ENCODE measurements at regions not wholly inside any gene's neighbourhood (a gene's known extent, or its start where the extent isn't known, plus 50 kb on each side); places are given as distances from the start of the nearest gene placed in this dataset.
A peak's percentile ranks its signal among the peaks of the same experiment; 100 is the strongest.

DNA sequence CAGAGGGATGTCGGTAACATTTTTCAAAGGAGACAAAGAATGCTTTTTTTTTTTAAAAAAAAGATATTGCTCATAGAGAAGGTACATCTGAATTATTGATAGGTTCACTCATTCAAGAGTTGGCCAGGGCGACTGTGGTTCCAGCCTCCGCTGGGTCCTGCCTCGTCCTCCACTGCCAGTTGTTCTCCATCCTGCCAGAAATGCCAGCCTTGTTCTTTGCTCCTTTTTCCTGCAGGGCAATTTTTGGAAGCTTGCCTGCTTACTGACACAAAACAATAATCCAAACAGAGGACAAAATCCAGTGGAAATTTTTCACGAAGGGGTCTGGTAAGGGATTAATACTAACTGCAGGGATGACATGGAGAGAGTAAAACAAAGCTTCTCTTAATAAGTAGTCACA is 1113.0 kb downstream of the CBLN2 start:
- TF ChIP-seq, protein P1, sequence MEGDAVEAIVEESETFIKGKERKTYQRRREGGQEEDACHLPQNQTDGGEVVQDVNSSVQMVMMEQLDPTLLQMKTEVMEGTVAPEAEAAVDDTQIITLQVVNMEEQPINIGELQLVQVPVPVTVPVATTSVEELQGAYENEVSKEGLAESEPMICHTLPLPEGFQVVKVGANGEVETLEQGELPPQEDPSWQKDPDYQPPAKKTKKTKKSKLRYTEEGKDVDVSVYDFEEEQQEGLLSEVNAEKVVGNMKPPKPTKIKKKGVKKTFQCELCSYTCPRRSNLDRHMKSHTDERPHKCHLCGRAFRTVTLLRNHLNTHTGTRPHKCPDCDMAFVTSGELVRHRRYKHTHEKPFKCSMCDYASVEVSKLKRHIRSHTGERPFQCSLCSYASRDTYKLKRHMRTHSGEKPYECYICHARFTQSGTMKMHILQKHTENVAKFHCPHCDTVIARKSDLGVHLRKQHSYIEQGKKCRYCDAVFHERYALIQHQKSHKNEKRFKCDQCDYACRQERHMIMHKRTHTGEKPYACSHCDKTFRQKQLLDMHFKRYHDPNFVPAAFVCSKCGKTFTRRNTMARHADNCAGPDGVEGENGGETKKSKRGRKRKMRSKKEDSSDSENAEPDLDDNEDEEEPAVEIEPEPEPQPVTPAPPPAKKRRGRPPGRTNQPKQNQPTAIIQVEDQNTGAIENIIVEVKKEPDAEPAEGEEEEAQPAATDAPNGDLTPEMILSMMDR (IDR thresholded peaks at IDR 0.05; ENCODE audit: control insufficient read depth, extremely low read depth, insufficient read depth): no peak
- H3K4me3 ChIP-seq (ENCODE audit: low read depth, low read length): no peak overlapping the region

DNA sequence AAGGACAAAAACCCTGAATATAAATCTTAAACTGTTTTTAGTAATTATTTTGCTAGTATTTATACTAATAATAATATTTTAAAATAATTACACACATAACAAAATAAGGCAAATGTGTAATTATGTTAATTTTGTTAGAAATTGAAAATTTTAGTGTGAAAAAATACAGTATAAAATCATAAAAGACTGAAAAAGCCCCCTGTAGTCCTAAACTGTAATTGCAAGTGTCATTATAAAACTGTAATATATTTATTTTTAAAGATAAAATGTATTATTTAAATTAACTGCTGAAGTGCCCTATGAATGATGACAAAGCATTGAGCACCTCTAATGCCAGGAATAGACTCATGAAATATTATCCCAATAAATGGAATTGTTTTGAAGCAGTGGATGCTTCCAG is 1117.7 kb downstream of the CBLN2 start:
- TF ChIP-seq, protein P1 (IDR thresholded peaks at IDR 0.05; ENCODE audit: control insufficient read depth, extremely low read depth, insufficient read depth): no peak
- DNase-seq (ENCODE audit: low read depth): no peak
- no peak overlapping the region for H3K4me3 ChIP-seq (ENCODE audit: low read depth, low read length)

More for the DNA sequence above, 1113.0 kb downstream of the CBLN2 start:
- DNase-seq (ENCODE audit: low read depth): no peak

DNA sequence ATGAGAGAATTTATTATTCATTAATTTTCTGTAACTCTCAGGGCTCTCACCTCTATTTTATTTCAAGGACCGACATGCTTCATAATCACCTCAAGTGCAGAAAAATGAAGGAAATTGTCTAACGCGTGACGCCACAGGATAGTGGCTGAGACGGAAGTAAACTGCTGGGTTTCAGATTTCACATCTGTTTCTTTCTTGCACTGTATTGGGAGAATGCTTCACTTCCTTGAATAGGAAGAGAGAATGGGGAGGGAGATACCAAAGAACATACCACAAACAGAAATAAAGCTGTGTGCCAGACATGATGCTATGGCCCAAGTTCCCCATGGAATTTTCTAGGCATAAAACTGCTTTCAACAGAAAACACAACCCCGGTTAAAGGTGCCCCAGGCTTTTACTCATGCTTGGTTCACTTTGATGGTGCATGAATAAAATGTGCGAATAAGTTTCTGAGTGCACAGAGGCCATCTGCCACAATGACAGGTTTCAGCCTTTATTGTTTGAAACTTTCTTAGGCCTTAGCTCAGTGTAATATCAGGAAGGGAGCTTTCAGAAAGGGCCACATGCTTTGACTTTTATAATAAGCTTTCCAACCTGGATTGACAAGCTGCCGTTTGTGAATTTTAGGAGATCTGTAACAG is 1116.4 kb downstream of the SOCS6 start:
- DNase-seq (ENCODE audit: low read depth): no peak
- H3K4me3 ChIP-seq (ENCODE audit: low read depth, low read length): no peak overlapping the region
- TF ChIP-seq, protein P1 (IDR thresholded peaks at IDR 0.05; ENCODE audit: control insufficient read depth, extremely low read depth, insufficient read depth): no peak

DNA sequence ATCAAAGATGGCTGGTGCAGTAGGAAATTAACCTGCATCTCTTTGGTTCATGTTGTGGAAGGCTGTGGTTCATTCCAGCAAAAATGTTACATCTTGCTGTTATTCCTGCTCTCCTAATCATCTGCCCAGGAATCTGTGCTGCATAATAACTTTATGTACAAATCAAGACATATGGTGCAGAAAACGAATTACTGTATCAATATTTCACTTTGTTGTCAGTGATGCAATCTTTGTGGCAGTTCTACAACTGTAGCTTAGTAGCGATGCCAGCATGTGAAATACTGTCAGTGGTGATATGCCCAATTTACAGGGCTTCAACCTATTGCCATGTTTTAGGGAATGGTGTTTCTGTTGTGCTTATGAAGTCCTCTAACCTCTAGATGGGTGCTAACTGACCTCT is 1114.7 kb downstream of the SOCS6 start:
- DNase-seq (ENCODE audit: low read depth): no peak
- TF ChIP-seq, protein P1 (IDR thresholded peaks at IDR 0.05; ENCODE audit: control insufficient read depth, extremely low read depth, insufficient read depth): no peak
- no peak overlapping the region for H3K4me3 ChIP-seq (ENCODE audit: low read depth, low read length)

DNA sequence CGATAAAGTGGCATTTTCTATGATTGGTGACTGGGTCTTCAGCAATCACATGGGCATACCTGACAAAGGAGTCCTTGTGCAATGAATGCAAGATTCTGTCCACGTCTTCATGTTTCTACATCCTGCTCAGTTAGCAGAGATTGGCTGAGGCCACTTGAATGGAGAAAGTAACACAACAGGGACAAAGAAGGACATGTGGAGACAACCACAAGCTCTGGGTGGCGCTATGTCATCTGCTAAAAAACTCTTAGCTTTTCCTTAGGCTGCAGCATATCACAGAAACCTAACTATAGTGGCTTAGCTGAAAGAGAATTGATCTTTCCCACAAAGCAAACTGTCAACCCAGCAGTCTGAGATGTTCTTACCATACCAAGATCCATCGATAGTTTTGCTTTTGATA is 1109.7 kb downstream of the SOCS6 start:
- TF ChIP-seq, protein P1 (IDR thresholded peaks at IDR 0.05; ENCODE audit: control insufficient read depth, extremely low read depth, insufficient read depth): peak; percentile 78
- peak; percentile 46 for DNase-seq (ENCODE audit: low read depth)
- no peak overlapping the region for H3K4me3 ChIP-seq (ENCODE audit: low read depth, low read length)

DNA sequence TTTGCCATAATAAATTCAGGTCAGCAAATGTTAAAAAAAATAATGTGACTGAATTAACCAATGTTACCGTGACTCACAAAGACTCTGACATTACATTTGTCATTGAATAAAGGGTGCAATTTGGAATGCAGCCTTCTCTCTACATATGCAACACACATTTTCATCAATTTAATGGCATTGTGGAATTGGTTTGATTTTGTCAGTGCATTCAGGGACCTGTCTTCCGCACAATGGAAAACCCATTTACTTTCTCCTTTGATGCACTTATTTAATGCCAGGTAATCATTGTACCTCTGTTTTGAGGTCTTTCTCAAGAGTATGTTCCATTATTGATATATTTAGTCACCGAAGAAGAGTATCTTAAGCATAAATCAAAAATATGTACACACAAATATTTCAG is 1099.3 kb downstream of the SOCS6 start:
- DNase-seq (ENCODE audit: low read depth): no peak
- TF ChIP-seq, protein P1 (IDR thresholded peaks at IDR 0.05; ENCODE audit: control insufficient read depth, extremely low read depth, insufficient read depth): no peak
- H3K4me3 ChIP-seq (ENCODE audit: low read depth, low read length): no peak overlapping the region
